Retinal pigment epithelial cell (primary cell): ENCODE measurements at regions not wholly inside any gene's neighbourhood (a gene's known extent, or its start where the extent isn't known, plus 50 kb on each side); places are given as distances from the start of the nearest gene placed in this dataset.
"Not testable (repeated sequence)": the region's sequence is repeated elsewhere in the genome, so short reads cannot be mapped to it uniquely, and the experiment has no call there.

Experiments used
- DNase-seq: peaks from one replicate; pipeline ENCODE4 v3.0.0-alpha.2; 2010; ENCODE audit warnings: low read depth
- H3K4me3 ChIP-seq: 2 replicates; pipeline ENCODE4 v1.5.1; 2011; ENCODE audit warnings: mild to moderate bottlenecking, low read length, control low read depth, moderate library complexity
- TF ChIP-seq, protein P1 (sequence below): conservative IDR thresholded peaks from 2 replicates; pipeline ENCODE4 v1.5.1; 2011; ENCODE audit warnings: low read depth, low read length, control low read depth, inconsistent platforms

DNA sequence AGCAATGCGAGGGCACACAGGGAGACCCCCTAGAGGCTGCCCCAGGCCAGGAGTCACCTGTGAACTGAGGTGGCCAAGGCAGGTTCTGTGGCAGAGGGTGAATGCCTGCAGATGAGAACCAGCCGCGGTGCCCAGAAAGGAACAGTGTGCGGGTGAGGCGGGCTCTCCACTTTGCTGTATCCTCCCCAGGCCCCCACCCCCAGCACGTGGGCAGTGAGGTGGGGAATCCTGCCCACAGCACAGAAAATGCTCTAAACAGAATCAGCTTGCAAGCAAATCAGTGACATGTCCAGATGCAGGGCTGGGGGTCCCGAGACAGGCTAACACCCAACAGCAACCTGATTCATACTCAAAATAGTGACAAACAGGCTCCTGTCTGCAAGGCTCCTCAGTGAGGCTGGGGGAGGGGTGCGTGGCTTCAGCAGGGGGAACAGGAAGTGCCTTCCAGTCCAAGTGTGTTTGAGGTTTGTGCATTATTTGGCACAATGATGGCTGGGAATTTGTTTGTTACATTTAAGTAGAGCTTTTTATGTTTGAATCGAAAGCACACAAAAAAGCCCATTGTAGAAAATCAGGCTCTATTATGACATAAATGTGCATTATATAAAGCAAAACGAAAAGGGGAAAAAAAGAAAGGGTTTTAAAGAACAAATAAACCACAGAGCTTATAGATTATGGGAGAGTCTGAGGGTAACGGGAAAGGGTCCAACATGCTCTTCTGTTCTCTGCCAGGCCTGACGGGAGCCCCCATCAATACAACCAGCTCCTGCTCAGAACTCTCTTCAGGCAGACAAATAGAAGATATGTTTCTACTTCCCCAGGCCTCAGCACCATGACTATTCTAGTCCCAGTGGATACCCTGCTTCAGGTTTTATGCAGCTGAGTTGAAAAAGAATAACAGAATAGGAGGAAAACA is 201.3 kb downstream of the HSD17B3 start:
- no peak for DNase-seq
- TF ChIP-seq, protein P1, sequence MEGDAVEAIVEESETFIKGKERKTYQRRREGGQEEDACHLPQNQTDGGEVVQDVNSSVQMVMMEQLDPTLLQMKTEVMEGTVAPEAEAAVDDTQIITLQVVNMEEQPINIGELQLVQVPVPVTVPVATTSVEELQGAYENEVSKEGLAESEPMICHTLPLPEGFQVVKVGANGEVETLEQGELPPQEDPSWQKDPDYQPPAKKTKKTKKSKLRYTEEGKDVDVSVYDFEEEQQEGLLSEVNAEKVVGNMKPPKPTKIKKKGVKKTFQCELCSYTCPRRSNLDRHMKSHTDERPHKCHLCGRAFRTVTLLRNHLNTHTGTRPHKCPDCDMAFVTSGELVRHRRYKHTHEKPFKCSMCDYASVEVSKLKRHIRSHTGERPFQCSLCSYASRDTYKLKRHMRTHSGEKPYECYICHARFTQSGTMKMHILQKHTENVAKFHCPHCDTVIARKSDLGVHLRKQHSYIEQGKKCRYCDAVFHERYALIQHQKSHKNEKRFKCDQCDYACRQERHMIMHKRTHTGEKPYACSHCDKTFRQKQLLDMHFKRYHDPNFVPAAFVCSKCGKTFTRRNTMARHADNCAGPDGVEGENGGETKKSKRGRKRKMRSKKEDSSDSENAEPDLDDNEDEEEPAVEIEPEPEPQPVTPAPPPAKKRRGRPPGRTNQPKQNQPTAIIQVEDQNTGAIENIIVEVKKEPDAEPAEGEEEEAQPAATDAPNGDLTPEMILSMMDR = no peak
- no peak overlapping the region for H3K4me3 ChIP-seq

DNA sequence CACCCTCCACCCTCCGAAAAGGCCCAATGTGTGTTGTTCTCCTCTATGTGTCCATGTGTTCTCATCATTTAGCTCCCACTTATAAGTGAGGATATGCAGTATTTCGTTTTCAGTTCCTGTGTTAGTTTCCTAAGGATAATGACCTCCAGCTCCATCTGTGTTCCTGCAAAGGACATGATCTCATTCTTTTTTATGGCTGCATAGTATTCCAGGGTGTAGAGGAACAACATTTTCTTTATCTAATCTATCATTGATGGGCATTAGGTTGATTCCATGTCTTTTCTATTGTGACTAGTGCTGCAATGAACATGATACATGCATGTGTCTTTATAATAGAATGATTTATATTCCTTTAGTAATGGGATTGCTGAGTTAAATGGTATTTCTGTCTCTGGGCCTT is 211.3 kb downstream of the HSD17B3 start:
- not testable (repeated sequence) for H3K4me3 ChIP-seq, DNase-seq

DNA sequence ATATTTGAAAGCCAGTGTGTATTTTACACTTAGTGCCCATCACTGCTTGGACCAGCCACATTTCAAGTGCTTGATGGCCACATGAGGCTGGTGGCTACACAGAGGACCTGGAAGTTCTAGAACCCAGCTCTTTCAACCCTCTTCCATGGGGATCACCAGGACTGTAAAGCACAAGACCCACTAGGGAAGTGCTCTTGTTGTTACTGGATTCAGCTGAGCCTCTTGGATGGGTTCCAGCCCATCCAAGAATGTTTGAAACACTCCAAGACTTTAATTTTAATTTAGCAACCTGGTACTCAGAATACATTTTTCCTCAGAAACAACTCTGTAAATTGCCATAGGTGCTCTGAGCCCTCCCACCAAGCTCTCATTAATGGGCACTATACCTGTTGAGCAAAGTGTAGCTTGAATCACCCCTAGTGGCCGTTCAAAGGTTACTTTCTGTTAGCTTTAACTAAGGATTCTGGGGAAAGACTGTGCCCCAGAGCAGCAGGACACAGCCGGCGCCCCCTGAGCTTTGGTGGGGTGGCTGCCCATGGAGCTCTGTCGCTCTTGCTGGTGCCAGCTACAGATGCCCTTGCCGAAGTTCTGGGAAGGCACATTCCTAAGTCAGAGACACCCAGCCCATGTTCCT is 212.4 kb downstream of the HSD17B3 start:
- no peak for DNase-seq
- H3K4me3 ChIP-seq = no peak overlapping the region
- TF ChIP-seq, protein P1 = no peak

DNA sequence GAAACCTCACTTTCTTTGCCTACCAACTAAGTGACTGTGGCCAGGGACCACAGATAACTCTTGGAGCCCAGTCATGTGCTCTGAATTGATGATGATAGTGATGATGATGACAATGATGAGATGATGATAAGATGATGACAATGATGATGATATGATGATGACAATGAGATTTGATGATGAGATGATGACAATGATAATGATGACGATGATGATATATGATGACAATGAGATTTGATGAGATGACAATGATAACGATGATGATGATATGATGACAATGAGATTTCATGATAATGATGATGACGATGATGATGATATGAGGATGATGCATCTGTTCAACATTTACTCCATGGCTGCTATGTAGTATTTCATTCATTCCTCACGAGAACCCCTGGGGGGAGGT is 213.0 kb downstream of the ERCC6L2 start:
- TF ChIP-seq, protein P1 = no peak

DNA sequence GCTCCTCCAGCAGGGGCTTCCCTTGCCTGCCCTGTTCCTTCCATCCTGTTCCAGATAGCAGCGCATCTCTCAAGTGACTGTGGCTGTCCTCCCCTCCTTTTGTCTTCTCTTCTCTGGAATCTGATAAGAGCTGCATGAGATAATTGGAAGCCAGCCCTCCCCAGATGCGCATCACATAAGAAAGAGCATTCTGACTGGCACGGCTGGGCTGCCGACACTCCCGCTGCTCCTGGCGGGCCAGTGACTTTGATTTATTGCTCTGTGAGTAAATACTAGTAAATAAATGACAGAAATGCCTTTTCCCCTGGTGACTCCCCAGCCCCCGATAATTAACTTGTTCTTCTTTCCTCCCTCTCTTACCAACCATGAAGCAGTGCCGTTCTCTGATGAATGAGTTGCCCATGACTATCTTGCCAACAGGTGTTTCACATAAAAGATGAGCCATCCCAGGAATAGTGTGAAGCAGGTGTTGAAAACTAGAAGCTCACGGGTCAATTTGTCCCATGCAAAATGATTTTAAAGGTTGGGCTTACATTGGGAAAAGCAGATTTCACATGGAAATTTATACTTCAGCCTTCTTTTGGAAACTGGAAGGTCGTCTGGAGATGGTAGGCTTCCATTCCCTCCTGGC is 212.3 kb downstream of the ERCC6L2 start:
- TF ChIP-seq, protein P1 = no peak

More for the DNA sequence above, 213.0 kb downstream of the ERCC6L2 start:
- DNase-seq = no peak
- no peak overlapping the region for H3K4me3 ChIP-seq

DNA sequence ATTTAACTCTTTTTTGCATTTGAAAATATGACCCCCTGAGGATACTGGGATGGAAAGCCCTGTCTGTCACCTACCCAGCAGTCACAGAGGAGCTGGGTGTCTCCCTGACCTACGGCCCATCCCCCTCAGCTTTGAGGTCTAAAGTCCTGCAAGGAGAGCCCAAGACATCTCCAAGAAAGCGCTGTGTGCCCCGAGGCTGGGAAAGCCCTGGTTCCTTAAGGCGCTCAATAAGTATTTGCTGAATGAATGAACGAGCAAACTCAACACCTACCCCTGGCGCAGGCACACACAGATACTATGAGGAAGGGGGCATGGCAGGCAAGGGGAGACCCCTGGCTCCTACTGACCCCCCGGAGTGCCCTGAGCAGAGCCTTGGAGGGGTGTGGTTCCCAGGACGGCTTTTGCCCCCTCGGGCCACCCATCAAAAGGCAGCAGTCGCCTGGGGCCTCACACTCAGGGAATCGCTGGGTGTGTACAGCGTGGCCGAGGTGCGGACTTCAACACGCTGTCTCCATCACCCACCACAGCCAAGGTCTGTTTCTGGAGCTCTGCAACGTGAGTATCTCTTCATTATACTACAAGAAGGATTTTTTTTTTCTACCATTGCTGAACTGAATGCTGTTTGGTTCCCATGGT is 211.6 kb downstream of the ERCC6L2 start:
- no peak overlapping the region for H3K4me3 ChIP-seq
- TF ChIP-seq, protein P1 = no peak
- no peak for DNase-seq

More for the DNA sequence above, 212.3 kb downstream of the ERCC6L2 start:
- H3K4me3 ChIP-seq = no peak overlapping the region
- DNase-seq = no peak

DNA sequence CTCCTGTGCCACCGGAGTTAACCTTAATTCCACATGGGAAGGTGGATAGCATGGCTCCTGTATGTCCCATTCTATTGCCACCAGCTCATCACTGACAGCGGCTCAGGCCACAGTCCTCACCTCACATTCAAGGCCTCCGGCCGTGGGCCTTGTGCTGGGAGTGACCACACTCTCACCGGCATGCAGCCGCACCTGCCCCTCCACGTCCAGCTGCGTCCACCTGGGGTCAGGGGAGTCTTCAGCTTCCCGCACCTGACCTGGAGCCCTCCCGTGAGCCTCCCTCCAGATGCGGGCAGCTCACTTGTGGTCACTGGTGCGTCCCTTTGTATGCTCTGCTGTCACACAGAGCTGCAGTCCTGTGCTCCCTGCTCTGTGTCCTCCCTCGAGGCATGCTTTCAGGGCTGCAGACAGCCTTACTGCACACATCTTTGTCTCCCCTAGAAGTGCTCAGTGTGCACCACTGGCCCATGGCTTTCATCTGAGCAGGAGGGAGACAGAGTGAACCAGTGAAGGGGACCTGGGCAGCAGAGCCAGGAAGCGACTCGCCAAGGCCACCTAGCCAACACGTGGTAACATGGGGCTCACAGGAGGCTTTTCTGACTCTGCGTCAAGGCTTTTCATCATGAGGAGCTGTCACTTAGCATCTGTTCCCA is 210.1 kb downstream of the ERCC6L2 start:
- DNase-seq = no peak
- no peak overlapping the region for H3K4me3 ChIP-seq
- TF ChIP-seq, protein P1 = no peak
